ENCODE measurements at regions not wholly inside any gene's neighbourhood (a gene's known extent, or its start where the extent isn't known, plus 50 kb on each side); places are given as distances from the start of the nearest gene placed in this dataset.

GRCh38 chr4:57501720-57502119, 391.5 kb upstream of the IGFBP7 start:
- POLR2A ChIA-PET, result no interaction called here
- no peaks in the 10 kb centered on the region for H3K36me3 ChIP-seq (replicated peaks in 1 of 2; ENCODE audit: control insufficient read depth in 1 of 2, insufficient read depth in 2 of 2, low read length in 2 of 2)
- H3K4me1 ChIP-seq (ENCODE audit: insufficient read depth, low read length), result no peaks in the 10 kb centered on the region
- ATAC-seq (no peak), DNase-seq (ENCODE audit: low spot score) (no peak), FAIRE-seq (no peak)
- TF ChIP-seq ZNF234 (CRISPR knock-in tag; conservative IDR thresholded peaks at IDR 0.05), result no peak
- no peak for TF ChIP-seq NFIC (IDR thresholded peaks at IDR 0.05; ENCODE audit: low read length)
- no peak for TF ChIP-seq TFDP1 (CRISPR knock-in tag; IDR thresholded peaks at IDR 0.05; ENCODE audit: borderline replicate concordance)
- no TSS peak for BruUV-seq (replicated peaks)
- H2AFZ ChIP-seq (ENCODE audit: low read length), result no peak overlapping the region
- intact Hi-C loops (cut with micrococcal nuclease; ENCODE audit: unreplicated experiment), result no loop called here
- H3K9ac ChIP-seq (ENCODE audit: insufficient read depth, low read depth, low read length), result no peak overlapping the region
- CTCF ChIA-PET (ENCODE audit: low intra/inter-chr PET ratio, low total read pairs), result no interaction called here
- H3K79me2 ChIP-seq (ENCODE audit: insufficient read depth, low read length), result no peaks in the 10 kb centered on the region
- no peaks in the 10 kb centered on the region for H4K20me1 ChIP-seq (ENCODE audit: insufficient read depth, low read length)
- H3K4me2 ChIP-seq (ENCODE audit: low read depth, low read length), result no peak overlapping the region
- H3K27me3 ChIP-seq (ENCODE audit: control insufficient read depth in 1 of 2, insufficient read depth in 2 of 2, low read length in 2 of 2), result no peaks in the 10 kb centered on the region
- in situ Hi-C loops (cut with HindIII; ENCODE audit: extremely low pct_ligation_motif_present, low pct_unique_long_range_greater_than_20kb), result no loop called here
- no peak overlapping the region for H3K27ac ChIP-seq (ENCODE audit: extremely low read length, insufficient read depth, low read length)
- no peaks in the 10 kb centered on the region for H3K9me3 ChIP-seq (ENCODE audit: low read length)
- no peak overlapping the region for H3K4me3 ChIP-seq (replicated peaks in 1 of 3; ENCODE audit: insufficient read depth in 1 of 3, low read depth in 2 of 3, low read length in 3 of 3)
- WGBS (ENCODE audit: low lambda C conversion rate), result 39% methylated on average over 4 of the region's 4 CpGs

GRCh38 chr4:57499786-57500185, 389.6 kb upstream of the IGFBP7 start:
- ATAC-seq, result peak; percentile 94
- Histone ChIP-seq H3K4me3 (replicated peaks in 1 of 3; ENCODE audit: insufficient read depth in 1 of 3, low read depth in 2 of 3, low read length in 3 of 3) (no peak overlapping the region), H3K79me2 (ENCODE audit: insufficient read depth, low read length) (no peaks in the 10 kb centered on the region), H3K36me3 (replicated peaks in 1 of 2; ENCODE audit: control insufficient read depth in 1 of 2, insufficient read depth in 2 of 2, low read length in 2 of 2) (no peaks in the 10 kb centered on the region), H2AFZ (ENCODE audit: low read length) (no peak overlapping the region), H3K4me2 (ENCODE audit: low read depth, low read length) (no peak overlapping the region), H3K27me3 (ENCODE audit: control insufficient read depth in 1 of 2, insufficient read depth in 2 of 2, low read length in 2 of 2) (no peaks in the 10 kb centered on the region), H3K9ac (ENCODE audit: insufficient read depth, low read depth, low read length) (no peak overlapping the region), H3K4me1 (ENCODE audit: insufficient read depth, low read length) (no peaks in the 10 kb centered on the region), H3K9me3 (ENCODE audit: low read length) (no peaks in the 10 kb centered on the region), H4K20me1 (ENCODE audit: insufficient read depth, low read length) (no peaks in the 10 kb centered on the region), H3K27ac (ENCODE audit: extremely low read length, insufficient read depth, low read length) (no peak overlapping the region)
- 12% methylated on average over 6 of the region's 6 CpGs for WGBS (ENCODE audit: low lambda C conversion rate)
- ChIA-PET POLR2A (no interaction called here), CTCF (ENCODE audit: low intra/inter-chr PET ratio, low total read pairs) (no interaction called here)
- no TSS peak for BruUV-seq (replicated peaks)
- peak; percentile 42 for DNase-seq (ENCODE audit: low spot score)
- in situ Hi-C loops (cut with HindIII; ENCODE audit: extremely low pct_ligation_motif_present, low pct_unique_long_range_greater_than_20kb) (no loop called here), intact Hi-C loops (cut with micrococcal nuclease; ENCODE audit: unreplicated experiment) (no loop called here)
- no peak for FAIRE-seq
- TF ChIP-seq KAT7 (CRISPR knock-in tag; IDR thresholded peaks at IDR 0.05; ENCODE audit: borderline replicate concordance) (no peak), ZBTB2 (CRISPR knock-in tag; IDR thresholded peaks at IDR 0.05; ENCODE audit: low read depth) (no peak), ZNF382 (CRISPR knock-in tag; IDR thresholded peaks at IDR 0.05; ENCODE audit: borderline replicate concordance) (no peak), ZNF34 (CRISPR knock-in tag; IDR thresholded peaks at IDR 0.05; ENCODE audit: borderline replicate concordance) (no peak), ZNF547 (CRISPR knock-in tag; IDR thresholded peaks at IDR 0.05) (no peak), ASH2L (IDR thresholded peaks at IDR 0.05; ENCODE audit: insufficient read length, low read depth, low read length) (no peak), ZNF780A (CRISPR knock-in tag; IDR thresholded peaks at IDR 0.05) (no peak), ATF4 (CRISPR knock-in tag; IDR thresholded peaks at IDR 0.05) (peak in 1 of 2 experiments; percentile 84; a peak in 2 of 4 replicates), MTA3 (CRISPR knock-in tag; IDR thresholded peaks at IDR 0.05) (no peak), NR3C1 (CRISPR knock-in tag; IDR thresholded peaks at IDR 0.05) (no peak), TOPORS (CRISPR knock-in tag; IDR thresholded peaks at IDR 0.05) (no peak), ZNF878 (CRISPR knock-in tag; IDR thresholded peaks at IDR 0.05) (no peak), PAF1 (CRISPR knock-in tag; IDR thresholded peaks at IDR 0.05) (no peak), ZNF180 (CRISPR knock-in tag; IDR thresholded peaks at IDR 0.05; ENCODE audit: borderline replicate concordance, low read depth) (no peak), IKZF1 (IDR thresholded peaks at IDR 0.05) (no peak), FOSL2 (CRISPR knock-in tag; IDR thresholded peaks at IDR 0.05) (peak; percentile 90)

All from HepG2 (cell line).